Chondrocyte (in vitro differentiated cells): ENCODE measurements at regions not wholly inside any gene's neighbourhood (a gene's known extent, or its start where the extent isn't known, plus 50 kb on each side); places are given as distances from the start of the nearest gene placed in this dataset.

Experiments
- DNase-seq: peaks from one replicate; pipeline ENCODE4 v3.0.0; 2021; ENCODE audit warnings: mixed read lengths, low spot score
- H3K27ac Mint-ChIP-seq: one replicate; pipeline ENCODE4 v1.8.0; 2021; ENCODE audit warnings: mild to moderate bottlenecking, moderate library complexity, mixed read lengths; ENCODE audit not compliant: unreplicated experiment
- H3K27me3 Mint-ChIP-seq: 2 replicates; pipeline ENCODE4 v1.8.0; 2021; ENCODE audit warnings: low read depth, mixed read lengths
- H3K36me3 Mint-ChIP-seq: 2 replicates; pipeline ENCODE4 v1.8.0; 2021; ENCODE audit warnings: low read depth, mixed read lengths
- H3K4me1 Mint-ChIP-seq: 2 replicates; pipeline ENCODE4 v1.8.0; 2021; ENCODE audit warnings: low read depth, mild to moderate bottlenecking, mixed read lengths
- H3K4me3 Mint-ChIP-seq: one replicate; pipeline ENCODE4 v1.8.0; 2021; ENCODE audit warnings: mild to moderate bottlenecking, moderate library complexity, mixed read lengths; ENCODE audit not compliant: unreplicated experiment
- H3K9me3 Mint-ChIP-seq: 2 replicates; pipeline ENCODE4 v1.8.0; 2021; ENCODE audit warnings: low read depth, mixed read lengths
- TF ChIP-seq, protein P1 (sequence below): fragments of 200-600 bp; sonication (generic); IDR thresholded peaks from 2 replicates; pipeline ENCODE4 v1.5.0; 2021; ENCODE audit warnings: antibody characterized with exemption, mild to moderate bottlenecking, moderate library complexity

- Mint-ChIP-seq H3K4me3 (no peak overlapping the region), H3K27me3 (peaks cover 9% of the 10 kb centered on the region), H3K4me1 (no peaks in the 10 kb centered on the region), H3K27ac (no peak overlapping the region), H3K9me3 (no peaks in the 10 kb centered on the region), H3K36me3 (no peaks in the 10 kb centered on the region)
- DNase-seq: no peak
- TF ChIP-seq, protein P1, sequence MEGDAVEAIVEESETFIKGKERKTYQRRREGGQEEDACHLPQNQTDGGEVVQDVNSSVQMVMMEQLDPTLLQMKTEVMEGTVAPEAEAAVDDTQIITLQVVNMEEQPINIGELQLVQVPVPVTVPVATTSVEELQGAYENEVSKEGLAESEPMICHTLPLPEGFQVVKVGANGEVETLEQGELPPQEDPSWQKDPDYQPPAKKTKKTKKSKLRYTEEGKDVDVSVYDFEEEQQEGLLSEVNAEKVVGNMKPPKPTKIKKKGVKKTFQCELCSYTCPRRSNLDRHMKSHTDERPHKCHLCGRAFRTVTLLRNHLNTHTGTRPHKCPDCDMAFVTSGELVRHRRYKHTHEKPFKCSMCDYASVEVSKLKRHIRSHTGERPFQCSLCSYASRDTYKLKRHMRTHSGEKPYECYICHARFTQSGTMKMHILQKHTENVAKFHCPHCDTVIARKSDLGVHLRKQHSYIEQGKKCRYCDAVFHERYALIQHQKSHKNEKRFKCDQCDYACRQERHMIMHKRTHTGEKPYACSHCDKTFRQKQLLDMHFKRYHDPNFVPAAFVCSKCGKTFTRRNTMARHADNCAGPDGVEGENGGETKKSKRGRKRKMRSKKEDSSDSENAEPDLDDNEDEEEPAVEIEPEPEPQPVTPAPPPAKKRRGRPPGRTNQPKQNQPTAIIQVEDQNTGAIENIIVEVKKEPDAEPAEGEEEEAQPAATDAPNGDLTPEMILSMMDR: no peak
Observed at GRCh38 chr14:101439023-101439422, 122.3 kb upstream of the DIO3 start.

DNA sequence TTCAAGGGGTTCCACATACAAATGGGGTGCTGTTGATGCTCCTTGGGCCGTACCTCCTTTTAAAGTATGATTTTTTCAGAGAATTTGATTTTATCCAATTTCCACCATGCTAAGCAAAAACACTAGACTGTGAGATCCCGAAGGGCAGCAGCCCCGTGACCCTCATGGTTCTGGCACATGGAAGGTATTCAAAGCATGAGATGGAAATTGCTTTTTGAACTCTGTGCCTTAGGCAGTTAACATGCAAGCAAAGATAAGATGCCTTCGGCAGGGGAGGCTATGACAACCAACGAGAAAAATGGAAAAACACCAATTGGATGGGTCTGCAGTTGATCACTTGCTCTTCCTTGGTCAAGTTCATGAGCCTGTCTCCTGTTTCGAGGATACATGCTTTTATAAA, 120.8 kb upstream of the DIO3 start:
- DNase-seq: no peak
- TF ChIP-seq, protein P1: no peak
- H3K4me1 Mint-ChIP-seq: no peaks in the 10 kb centered on the region
- no peaks in the 10 kb centered on the region for H3K36me3 Mint-ChIP-seq
- H3K27ac Mint-ChIP-seq: no peak overlapping the region
- H3K4me3 Mint-ChIP-seq: no peak overlapping the region
- peaks cover 11% of the 10 kb centered on the region for H3K27me3 Mint-ChIP-seq
- H3K9me3 Mint-ChIP-seq: no peaks in the 10 kb centered on the region

DNA sequence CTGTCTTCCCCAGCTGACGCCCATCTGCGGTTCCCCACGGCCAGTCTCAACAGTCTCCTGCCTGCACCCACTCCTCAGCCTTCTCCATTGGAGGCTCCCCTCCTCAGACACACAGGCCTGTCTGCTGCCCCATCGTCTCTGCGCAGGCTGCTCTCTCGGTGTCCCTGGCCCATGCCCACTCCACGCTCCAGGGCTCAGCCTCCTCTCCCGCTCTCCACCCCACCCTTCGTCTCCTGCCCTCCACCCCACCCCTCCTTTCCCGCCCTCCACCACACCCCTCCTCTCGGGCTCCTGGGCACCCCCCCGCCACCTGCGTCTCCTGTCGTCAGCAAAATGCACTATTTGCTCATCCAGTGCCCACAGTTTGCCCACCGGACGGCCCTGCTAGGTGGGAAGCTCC, 119.6 kb upstream of the DIO3 start:
- H3K36me3 Mint-ChIP-seq: no peaks in the 10 kb centered on the region
- H3K9me3 Mint-ChIP-seq: no peaks in the 10 kb centered on the region
- no peak for DNase-seq
- H3K27me3 Mint-ChIP-seq: peaks cover 15% of the 10 kb centered on the region
- no peaks in the 10 kb centered on the region for H3K4me1 Mint-ChIP-seq
- TF ChIP-seq, protein P1: no peak
- H3K27ac Mint-ChIP-seq: no peak overlapping the region
- H3K4me3 Mint-ChIP-seq: no peak overlapping the region

DNA sequence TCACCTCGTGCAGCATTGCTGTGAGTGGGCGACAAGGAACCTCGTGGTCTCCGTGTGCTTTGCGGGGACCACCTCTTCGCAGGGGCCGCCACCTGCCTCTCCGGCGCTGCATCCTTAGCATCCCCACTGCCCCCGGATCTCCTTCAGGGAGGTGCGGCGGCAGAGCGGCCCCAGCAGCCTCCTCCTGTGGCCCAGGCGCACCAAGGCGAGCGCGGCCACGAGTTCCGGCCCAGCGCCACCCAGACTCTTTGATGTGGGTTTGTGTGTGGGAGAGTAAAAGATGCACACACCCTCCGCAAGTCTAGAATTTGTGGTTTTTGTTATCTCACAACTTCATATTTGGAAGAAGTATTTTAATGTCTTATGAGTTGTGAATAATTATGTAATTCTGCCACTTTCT, 118.8 kb upstream of the DIO3 start:
- TF ChIP-seq, protein P1: no peak
- no peaks in the 10 kb centered on the region for H3K36me3 Mint-ChIP-seq
- no peaks in the 10 kb centered on the region for H3K9me3 Mint-ChIP-seq
- peaks cover 15% of the 10 kb centered on the region for H3K27me3 Mint-ChIP-seq
- no peak for DNase-seq
- H3K4me3 Mint-ChIP-seq: no peak overlapping the region
- no peaks in the 10 kb centered on the region for H3K4me1 Mint-ChIP-seq
- no peak overlapping the region for H3K27ac Mint-ChIP-seq

DNA sequence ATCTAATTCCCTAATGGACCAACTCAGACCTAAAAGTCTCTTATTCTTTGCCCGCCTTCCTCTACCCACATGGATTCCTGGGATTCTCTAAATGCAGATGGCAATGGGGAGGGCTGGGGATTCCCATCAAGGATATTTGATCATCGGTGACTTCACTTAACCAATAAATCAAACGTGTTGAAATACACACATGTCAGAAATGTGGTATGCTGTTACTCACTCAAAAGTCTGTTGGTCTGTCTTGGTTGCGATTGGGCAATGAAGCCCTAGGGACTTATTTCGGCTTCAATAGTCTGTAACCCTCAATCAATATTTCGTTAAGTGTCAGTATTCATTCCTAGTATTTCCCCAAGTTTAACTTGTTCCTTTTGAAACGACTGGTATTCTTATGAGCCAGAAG, 117.2 kb upstream of the DIO3 start:
- DNase-seq: no peak

More for the DNA sequence above, 117.2 kb upstream of the DIO3 start:
- Mint-ChIP-seq H3K9me3 (no peaks in the 10 kb centered on the region), H3K27ac (no peak overlapping the region), H3K4me3 (no peak overlapping the region), H3K36me3 (no peaks in the 10 kb centered on the region), H3K27me3 (peaks cover 21% of the 10 kb centered on the region), H3K4me1 (no peaks in the 10 kb centered on the region)
- TF ChIP-seq, protein P1: no peak
